ENCODE measurements at regions not wholly inside any gene's neighbourhood (a gene's known extent, or its start where the extent isn't known, plus 50 kb on each side); places are given as distances from the start of the nearest gene placed in this dataset.

GRCh38 chr3:118754406-118755252 is 280.0 kb downstream of the IGSF11 start:
- TF ChIP-seq, protein P1, sequence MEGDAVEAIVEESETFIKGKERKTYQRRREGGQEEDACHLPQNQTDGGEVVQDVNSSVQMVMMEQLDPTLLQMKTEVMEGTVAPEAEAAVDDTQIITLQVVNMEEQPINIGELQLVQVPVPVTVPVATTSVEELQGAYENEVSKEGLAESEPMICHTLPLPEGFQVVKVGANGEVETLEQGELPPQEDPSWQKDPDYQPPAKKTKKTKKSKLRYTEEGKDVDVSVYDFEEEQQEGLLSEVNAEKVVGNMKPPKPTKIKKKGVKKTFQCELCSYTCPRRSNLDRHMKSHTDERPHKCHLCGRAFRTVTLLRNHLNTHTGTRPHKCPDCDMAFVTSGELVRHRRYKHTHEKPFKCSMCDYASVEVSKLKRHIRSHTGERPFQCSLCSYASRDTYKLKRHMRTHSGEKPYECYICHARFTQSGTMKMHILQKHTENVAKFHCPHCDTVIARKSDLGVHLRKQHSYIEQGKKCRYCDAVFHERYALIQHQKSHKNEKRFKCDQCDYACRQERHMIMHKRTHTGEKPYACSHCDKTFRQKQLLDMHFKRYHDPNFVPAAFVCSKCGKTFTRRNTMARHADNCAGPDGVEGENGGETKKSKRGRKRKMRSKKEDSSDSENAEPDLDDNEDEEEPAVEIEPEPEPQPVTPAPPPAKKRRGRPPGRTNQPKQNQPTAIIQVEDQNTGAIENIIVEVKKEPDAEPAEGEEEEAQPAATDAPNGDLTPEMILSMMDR (conservative IDR thresholded peaks at IDR 0.05), result no peak
- no peak for DNase-seq (ENCODE audit: extremely low spot score, unreplicated experiment)
- no peak overlapping the region for H3K27ac Mint-ChIP-seq
- H3K4me3 Mint-ChIP-seq, result no peak overlapping the region
- H3K27me3 Mint-ChIP-seq, result peaks cover 3% of the 10 kb centered on the region
- H3K36me3 Mint-ChIP-seq, result no peaks in the 10 kb centered on the region
- H3K9me3 Mint-ChIP-seq, result no peaks in the 10 kb centered on the region
- peaks cover 13% of the 10 kb centered on the region for H3K4me1 Mint-ChIP-seq (ENCODE audit: unreplicated experiment)

- DNase-seq (ENCODE audit: extremely low spot score, unreplicated experiment), result no peak
- Mint-ChIP-seq H3K9me3 (no peaks in the 10 kb centered on the region), H3K4me1 (ENCODE audit: unreplicated experiment) (peaks cover 13% of the 10 kb centered on the region)
These were observed 279.3 kb downstream of the IGSF11 start for GRCh38 chr3:118755253-118755801.

GRCh38 chr3:118760585-118761290 is 273.9 kb downstream of the IGSF11 start:
- DNase-seq (ENCODE audit: extremely low spot score, unreplicated experiment), result no peak
- Mint-ChIP-seq H3K36me3 (no peaks in the 10 kb centered on the region), H3K27me3 (no peaks in the 10 kb centered on the region), H3K27ac (no peak overlapping the region), H3K9me3 (no peaks in the 10 kb centered on the region), H3K4me1 (ENCODE audit: unreplicated experiment) (peaks cover 3% of the 10 kb centered on the region), H3K4me3 (no peak overlapping the region)
- TF ChIP-seq, protein P1 (conservative IDR thresholded peaks at IDR 0.05), result peak; percentile 21

More at GRCh38 chr3:118755253-118755801, 279.3 kb downstream of the IGSF11 start:
- Mint-ChIP-seq H3K27ac (no peak overlapping the region), H3K4me3 (no peak overlapping the region), H3K36me3 (no peaks in the 10 kb centered on the region), H3K27me3 (peaks cover 3% of the 10 kb centered on the region)
- TF ChIP-seq, protein P1 (conservative IDR thresholded peaks at IDR 0.05), result no peak

DNA sequence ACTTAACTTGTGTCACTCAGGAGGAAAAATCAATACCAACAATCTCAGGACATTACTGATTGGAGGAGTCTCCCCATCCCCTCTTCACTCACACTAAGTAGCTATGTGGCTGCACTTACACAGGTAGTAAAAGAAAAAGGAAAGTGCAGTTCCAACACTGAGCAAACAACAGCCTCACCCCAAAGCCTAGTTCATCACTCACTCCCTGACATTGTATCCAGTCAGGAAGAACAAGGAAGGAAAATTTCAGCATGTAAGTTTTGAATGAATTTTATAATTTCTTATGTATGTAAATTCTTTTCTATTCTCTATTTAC is 273.4 kb downstream of the IGSF11 start:
- TF ChIP-seq, protein P1 (conservative IDR thresholded peaks at IDR 0.05), result no peak
- Mint-ChIP-seq H3K27ac (no peak overlapping the region), H3K4me3 (no peak overlapping the region), H3K36me3 (no peaks in the 10 kb centered on the region), H3K4me1 (ENCODE audit: unreplicated experiment) (peaks cover 3% of the 10 kb centered on the region), H3K27me3 (no peaks in the 10 kb centered on the region), H3K9me3 (no peaks in the 10 kb centered on the region)
- no peak for DNase-seq (ENCODE audit: extremely low spot score, unreplicated experiment)

- Mint-ChIP-seq H3K27me3 (peaks cover 4% of the 10 kb centered on the region), H3K27ac (no peak overlapping the region), H3K9me3 (no peaks in the 10 kb centered on the region), H3K4me3 (no peak overlapping the region), H3K4me1 (ENCODE audit: unreplicated experiment) (peaks cover 3% of the 10 kb centered on the region), H3K36me3 (no peaks in the 10 kb centered on the region)
- TF ChIP-seq, protein P1 (conservative IDR thresholded peaks at IDR 0.05), result no peak
- DNase-seq (ENCODE audit: extremely low spot score, unreplicated experiment), result no peak
These were observed 268.9 kb downstream of the IGSF11 start for GRCh38 chr3:118765636-118766305.

All from type B pancreatic cell (in vitro differentiated cells).